AML-193 (cell line): ENCODE measurements at regions not wholly inside any gene's neighbourhood (a gene's known extent, or its start where the extent isn't known, plus 50 kb on each side); places are given as distances from the start of the nearest gene placed in this dataset.

Experiments
- DNase-seq, 2 experiments: peaks; one replicate each; lab custom pipeline; 2025; lab: John Stamatoyannopoulos, UW

DNA sequence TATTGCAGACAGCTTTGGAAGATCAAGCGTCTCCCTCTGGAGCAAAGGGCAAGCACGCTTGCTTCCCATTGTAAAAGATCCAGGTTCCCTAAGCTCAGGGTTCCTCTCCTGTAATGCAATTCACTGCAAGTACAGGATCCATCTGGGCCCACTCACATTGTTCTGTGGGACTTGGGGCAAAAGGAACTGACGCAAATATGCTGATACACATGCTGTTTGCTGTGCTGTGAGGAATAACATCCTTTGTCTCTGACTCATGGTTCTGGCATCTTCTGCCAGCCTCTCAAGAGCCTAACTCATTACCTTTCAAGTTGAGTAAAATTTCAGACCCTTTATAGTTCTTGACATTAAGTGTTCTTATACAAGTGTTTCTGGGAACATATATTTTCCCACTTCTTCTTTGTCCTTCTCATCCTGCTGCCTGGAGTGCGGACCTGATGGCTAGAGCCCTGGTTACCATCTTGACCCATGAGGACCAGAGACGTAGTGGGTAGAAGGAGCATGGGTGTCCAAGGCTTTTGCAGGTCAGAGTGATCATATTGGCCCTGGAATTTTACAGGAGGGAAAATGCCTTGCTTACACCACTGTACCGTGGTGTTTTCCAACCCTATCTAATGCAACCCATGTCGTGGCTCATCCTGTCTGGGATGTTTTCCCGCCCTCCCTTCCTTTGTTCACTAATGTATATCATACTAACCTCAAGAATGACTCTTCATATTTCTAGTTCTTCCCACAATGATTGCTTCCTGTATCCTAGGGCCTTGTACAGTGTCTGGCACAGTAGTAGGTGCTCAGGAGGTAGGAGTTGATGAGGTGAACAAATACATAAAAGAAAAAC is 145.7 kb upstream of the GLI2 start:
- DNase-seq, result no peak

DNA sequence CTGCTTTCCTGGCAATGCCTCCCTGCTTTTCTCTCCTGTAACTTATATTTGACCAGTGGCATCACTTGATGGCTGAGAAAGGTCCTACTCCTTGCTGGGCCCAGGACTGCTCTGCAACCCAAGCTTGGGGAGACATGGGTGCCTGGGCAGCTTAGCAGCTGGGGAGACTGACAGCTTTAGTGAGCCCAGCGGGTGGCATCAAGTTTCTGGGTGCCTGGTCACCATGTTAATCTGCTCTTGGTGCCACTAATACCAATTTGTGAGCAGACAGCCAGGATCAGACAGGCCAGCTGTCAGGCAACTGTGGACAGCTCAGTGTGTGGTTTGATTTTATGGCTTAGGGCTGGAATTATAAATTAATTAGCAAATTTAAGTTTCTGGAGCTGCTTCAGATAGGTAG is 144.8 kb upstream of the GLI2 start:
- DNase-seq, result no peak

DNA sequence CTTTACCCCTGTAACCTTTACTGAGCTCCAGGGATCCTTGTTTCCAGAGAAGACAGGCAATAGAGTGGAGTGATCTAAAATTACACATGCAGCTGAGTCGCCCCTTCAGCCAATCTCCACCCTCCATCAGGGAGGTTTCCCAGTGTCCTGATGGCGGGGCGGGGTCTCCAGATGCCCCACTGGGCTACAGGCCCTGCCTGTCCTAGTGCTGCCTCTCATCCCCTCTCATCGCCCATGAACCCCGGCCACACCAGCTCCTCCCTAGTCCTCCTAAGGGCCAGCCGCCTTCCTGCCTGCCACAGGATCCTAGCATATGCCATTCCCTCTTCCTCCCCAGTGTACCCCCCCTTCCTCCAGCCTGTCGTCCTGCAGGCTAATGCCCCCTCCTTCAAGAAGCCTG is 144.1 kb upstream of the GLI2 start:
- DNase-seq, result no peak

DNA sequence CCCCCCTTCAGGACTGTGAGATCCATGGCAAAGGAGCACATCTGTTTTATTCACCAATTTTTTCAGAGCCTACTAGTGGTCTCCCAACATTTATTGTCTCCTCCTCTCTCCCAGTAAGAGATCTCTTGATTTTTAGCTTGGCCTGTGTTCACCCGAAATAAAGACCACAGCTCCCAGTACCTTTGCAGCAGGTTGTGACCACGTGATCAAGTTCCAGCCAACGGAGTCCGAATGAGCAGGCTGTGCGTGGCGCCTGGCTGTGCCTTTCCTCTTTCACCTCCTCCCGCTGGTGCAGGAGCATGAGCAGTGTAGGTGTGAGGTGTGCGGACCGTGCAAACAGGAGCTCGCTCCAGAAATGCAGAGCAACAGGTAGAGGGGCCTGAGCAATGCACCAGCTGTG is 143.6 kb upstream of the GLI2 start:
- no peak for DNase-seq

DNA sequence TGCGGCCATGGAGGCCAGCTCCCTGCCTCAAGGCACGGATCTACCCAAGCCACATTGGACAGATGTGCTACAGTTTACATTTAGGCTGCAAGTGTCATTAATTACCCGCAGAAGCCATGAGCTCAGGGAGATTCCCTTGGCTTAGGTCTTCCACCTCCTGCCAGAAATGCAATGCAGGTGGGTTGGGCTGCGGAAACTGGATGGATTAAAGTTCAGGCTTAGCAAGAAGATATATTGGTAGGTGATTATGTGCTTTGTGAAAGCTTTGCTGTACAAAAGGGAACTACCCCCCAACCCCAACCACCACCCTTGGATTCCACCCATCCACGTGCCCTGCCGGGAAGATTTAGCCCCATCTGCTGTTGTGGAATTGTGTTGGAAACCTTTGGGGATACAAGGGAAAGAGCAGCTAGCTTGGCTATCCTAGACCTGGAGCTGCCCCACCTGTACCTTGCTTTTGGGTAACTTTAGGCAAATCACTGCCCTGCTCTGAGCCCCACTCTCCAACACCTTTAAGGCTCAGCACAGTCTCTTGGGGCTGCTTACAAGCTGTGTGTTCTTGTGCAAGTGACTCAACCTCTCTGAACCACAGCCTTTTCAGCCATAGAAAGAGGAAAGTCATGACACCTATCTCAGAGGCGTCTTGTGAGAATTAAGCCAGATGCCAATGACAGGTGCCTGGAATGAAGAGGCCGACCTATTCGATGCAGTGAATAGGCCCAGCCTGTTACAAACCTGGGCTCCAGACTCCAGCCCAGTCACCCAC is 141.6 kb upstream of the GLI2 start:
- DNase-seq, result no peak

DNA sequence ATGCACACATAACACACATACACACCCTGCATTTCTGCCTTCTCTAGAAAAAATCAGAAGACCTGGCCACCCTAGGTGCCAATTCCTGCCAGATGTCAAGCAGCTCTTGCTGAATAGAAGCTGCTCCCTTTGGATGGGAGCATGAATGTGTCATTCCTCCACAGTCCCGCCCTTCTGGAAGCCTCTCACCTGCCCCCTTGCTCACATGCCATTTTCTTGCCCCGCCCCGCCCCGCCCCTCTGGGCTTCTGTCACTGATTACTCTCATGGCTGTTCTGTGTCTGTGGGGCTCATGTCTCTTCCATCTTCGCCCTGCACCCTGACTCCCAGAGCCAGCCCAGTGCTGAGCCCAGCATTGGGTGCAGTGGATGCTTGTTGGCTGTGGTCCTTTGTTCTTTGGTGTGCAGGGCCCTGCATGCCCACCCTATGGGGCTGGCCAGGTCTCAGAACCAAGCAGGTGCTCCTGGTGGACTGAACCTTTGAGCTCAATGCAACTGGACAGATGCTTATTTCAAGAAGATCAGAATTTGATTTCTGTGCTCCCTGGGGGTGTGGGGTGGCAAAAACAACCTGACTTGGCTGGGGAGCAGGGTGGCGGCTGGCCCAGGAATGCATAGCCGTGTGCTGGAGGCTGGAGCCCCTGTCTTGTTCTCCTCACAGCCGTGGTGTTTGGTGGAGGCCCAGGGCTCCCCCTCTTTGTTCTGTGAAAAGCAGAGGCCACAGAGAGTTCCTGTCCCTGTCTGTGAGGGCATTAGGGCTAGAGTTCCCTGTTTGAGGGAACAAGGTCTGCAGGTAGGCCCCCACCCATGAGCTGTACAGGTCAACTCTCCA is 140.6 kb upstream of the GLI2 start:
- DNase-seq, result no peak

DNA sequence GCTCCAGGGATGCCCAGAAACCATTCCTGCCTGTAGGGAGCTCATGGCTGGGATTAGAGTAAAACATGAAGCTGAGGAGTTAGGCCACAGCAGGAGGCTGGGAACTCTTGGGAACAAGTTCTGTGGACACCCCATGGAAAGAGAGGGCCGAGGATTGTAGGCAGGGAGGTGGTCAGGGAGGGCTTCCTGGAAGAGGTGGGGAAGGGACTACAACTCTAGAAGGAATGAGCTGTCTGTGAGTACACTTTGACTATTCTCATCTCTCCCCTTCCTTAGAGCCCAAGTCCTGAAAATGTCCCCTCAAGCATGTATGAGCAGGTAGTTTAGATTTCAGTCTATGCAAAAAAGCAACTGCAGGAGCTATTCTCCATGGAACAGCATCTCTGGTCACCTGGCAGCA is 139.9 kb upstream of the GLI2 start:
- no peak for DNase-seq

DNA sequence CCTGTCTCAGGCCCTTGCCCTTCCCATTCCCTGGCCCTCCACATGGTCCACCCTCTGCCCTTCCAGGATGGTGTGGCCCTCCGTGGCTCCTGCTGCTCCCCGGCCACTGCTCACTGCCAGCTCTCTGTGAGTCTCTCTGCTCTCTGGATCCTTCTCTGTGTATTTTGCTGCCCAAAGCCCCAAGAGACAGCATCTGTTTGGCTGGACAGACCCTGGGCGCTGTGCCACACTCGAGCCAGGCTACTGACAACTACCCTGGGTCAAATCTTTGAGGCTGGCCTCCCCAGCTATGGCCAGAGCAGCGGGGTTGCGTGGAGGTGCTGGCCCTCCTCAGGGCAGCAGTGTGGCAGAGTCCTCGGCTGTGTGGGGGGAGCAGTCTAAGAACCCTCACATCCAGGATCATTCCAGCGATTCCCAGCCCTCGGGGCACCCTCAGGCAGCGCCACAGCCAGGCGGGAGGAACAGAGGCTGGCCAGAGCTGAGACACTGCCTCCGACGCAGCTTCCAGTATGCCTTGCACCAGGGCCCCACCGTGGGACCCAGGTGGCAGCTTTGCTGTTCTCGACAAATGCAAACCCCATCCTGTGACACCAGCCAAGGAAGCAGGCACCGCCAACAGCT is 139.4 kb upstream of the GLI2 start:
- no peak for DNase-seq

DNA sequence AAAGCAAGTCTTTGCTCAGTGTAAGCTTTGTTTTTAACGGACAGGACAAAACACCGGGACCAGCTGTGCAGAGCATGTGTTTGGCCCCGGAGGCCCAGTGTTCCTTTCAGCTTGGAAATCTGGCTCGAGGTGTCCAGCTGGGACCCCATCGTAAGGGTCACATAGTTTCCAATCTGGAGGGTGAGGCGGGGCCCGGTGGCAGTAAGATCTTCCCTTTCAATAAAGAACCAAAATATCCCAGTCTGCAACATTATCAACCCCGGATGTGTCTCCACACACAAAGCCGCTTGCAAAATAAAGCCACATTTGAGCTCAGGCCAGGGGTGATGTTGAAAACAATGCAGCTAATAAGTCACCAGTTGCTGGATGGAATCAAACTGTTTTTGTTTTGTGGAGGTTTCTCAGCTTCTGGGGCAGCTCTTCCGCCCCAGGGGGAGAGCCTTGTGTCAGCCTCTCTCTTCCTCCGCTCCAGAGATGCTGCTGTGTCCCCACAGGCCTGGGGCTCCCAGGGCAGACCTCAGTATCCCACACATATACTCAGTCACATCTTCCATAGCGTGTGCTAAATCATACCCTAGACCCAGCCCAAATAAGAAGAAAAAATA is 138.6 kb upstream of the GLI2 start:
- DNase-seq, result no peak

DNA sequence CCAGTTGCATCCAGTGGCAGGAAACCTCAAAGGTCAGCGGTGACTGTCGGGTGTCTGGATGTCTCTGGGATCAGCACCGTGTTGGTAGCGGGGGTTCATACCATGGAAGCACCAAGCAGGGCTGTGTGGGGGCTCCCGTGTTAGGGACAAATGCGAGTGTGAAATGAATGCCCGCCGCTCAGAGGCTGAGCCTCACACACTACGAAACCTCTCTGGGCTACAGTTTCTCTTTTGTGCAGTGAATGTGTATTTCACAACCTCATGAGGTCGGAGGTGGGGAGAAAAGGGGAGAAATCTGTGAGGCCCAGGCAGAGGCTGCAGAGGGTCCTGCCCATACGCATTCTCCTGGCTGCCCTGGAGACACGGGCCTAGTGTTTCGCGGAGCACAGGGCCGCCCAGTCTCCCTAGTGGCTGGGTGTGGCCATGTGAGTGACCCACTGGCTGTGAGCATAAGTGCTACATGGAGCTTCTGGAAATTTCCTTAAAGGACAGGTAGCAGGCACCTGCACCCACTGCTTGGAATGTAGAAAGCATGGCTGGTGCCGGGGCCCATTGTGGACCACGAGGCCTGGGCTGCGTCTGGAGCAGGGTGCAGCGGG is 138.0 kb upstream of the GLI2 start:
- DNase-seq, result no peak

DNA sequence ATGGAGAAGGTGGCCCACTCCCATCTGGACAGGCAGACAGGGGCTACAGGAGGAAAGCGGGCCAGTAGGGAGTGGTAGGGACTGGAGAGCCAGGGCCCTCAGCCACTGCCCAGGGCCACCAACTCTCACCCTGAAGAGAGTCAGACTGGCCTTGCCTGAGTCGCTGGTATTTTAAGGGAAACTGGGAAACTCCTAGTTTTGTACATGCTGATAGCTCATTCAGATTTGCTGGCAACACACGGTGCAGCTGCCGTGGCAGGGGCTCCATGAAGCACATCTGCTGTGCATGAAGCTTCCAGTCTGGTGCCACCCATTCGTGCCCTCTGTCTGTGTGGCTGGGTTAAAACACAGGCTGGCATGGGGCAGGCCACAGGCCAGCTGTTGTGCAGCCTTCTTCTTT is 137.3 kb upstream of the GLI2 start:
- no peak for DNase-seq

DNA sequence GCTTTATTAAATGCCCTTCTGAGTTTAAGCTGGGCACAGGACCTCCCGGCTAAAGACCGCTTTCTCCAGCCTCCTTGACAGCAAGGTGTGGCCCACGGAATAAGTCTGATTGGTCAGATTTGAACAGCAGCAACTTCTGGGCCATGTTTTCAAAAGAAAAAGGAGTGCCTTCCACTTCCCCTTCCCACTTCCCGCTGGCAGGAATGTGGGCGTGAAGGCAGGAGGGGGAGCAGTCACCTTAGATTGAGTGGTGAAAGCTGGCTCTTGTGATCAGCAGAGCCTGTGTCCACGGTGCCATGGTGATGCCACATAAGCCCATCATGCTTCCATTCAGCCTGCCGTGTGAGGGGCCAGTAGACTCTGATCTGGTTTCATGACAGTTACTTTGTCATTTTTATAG is 136.6 kb upstream of the GLI2 start:
- no peak for DNase-seq

DNA sequence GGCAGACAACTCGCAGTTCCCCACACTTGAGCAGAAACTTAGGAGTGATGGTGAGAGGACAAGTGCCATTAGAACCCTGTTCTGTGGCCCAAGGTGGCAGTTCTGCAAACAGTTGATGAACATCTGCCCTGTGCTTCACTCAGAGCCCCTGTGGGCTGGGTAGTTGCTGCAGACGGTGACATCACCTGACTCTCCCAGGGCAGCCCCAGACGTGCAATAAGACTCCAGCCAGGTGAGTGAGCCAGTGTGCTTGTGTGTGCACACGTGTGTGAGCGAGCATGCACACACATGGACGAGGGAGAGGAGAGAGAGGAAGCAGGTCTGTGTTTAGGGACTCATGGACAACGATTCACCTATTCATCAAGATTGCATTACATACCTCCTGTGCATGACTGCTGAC is 136.0 kb upstream of the GLI2 start:
- DNase-seq, result no peak

DNA sequence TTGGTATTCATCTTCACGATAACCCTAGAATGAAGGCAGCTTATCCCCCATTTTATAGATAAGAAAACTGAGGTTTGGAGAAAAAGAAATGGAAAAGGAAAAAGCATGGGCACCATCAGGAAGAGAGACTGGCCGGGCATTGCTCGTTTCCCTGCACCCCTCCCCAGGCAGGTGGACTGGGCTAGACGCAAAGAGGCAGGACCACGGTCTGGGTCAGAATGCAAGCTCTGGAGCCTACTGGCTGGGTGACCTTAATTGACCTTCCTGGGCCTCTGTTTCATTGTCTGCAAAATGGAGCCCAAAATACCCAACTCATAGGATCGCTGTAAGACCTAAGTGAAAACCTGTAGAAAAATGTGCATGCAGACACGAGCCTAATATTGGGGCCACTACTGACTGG is 135.3 kb upstream of the GLI2 start:
- DNase-seq, result no peak

DNA sequence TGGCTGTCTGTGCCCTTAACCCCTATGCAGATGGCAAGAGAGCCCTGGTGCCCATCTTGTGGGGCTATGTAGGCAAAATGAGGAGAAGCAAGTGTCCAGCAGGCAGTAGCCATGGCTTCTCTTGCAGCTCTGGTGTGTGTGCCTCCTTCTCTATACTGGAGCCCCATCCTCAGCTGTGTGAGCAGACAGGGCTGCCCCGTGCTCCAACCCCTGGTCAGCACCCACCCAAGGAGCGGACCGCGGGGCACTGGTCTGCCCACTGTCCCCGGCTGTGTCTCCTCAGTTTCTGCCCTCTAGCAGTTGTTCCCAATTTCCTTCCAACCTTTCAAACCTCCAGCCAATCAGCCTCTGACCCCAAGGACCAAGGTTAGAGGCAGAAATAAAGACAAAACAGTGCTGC is 134.9 kb upstream of the GLI2 start:
- DNase-seq, result no peak

DNA sequence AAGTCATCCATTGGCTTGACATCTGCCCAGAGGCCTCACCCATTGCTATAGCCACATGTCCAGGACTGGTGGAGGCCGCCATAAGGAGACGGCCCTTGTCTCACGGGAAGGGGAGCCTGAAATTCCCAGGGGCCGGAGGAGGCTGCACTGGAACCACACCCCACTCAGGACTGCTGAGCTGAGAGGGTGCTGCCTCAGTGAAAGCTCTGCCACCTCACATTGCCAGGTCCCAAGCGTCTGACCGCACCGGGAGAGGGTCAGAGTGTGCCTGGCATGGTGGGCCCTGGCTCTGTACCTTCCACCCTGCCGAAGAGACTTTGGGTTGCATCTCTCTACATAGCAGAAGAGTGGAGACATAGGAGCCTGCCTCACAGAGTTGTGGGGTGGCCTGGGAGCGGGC is 134.1 kb upstream of the GLI2 start:
- DNase-seq, result no peak

DNA sequence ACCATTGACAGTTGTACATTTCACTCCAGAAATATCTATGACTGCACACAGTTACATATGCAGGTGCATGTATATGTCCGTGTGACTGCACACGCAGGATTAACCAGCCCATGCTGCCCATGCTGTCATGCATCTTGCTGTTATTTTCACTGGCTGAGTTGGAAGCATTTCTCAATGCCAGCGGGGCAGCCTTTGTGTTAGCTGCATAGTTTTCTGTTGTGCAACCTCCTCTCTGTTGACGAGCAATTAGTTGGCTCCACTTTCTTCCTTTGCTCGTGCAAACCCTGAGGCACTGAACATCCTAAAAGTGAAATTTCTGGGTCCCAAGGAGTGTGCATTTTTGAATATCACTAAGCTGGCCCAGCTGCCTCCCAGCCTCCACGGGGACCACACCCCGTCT is 133.4 kb upstream of the GLI2 start:
- no peak for DNase-seq

DNA sequence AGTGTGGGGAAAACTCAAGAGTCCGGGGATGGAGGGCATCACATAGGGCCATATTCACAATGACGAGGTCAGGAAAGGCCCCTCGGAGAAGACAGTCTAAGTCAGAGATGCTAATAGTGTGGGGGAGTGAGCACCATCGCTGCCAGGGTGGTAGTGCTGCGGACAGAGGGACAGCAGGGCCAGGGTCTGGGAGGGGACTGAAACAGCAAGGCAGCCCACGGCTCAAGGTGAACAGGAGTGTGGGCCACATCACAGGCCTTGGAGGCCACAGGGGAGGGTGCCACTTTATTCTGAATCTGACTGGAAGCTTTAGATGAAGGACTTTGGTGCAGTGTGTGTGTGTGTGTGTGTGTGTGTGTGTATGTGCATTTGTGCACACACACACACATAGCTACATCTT is 130.9 kb upstream of the GLI2 start:
- no peak for DNase-seq

DNA sequence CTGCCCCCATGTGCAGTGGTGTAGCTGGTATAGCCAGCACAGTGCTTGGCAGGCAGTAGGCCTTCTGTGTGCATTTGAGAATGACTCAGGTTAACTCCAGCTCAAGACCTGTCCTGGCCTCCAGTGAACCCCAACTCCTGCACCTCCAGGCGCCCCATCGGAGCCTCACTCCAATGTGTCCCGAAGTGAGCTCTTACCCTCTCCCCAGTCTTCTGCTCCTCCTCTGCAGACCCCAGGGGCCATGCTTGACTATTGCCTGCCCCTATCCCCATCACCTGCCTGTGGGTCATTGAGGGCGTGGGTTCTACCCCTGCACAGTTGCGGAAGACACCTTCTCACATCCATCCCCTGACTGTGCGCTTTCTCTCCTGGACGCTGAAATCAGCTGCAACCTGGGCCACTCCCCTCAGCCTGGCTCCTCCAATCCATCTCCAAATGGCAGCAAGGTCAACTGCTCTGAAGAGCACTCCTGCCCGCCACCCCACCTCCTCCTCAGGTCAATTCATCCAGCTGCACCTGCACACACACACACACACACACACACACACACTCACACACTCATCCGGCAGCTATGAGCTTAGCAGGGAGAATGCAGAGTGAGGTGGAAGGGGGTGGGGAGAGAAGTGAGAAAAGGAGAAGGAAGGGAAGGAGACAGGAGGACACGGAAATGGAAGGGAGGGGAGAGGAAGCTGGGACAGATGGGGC is 130.3 kb upstream of the GLI2 start:
- no peak for DNase-seq

DNA sequence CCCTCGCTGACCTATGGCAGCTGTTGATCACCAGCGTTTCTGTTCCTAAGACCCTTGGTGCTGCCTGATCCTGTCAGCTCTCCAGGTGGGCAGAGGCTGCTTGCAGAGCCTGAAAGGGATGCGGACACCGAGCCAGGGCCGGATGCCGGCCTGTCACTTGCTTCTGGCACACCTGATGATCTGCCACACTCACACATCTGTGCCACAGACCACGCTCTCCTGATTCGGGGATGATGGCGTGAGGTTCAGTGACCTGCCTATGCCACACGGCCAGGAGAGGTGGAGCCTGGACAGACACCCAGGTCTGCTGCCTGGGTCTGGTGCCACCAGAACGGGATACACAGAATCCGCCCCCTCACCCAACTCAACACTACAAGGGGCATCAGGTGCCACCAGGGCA is 129.4 kb upstream of the GLI2 start:
- no peak for DNase-seq

DNA sequence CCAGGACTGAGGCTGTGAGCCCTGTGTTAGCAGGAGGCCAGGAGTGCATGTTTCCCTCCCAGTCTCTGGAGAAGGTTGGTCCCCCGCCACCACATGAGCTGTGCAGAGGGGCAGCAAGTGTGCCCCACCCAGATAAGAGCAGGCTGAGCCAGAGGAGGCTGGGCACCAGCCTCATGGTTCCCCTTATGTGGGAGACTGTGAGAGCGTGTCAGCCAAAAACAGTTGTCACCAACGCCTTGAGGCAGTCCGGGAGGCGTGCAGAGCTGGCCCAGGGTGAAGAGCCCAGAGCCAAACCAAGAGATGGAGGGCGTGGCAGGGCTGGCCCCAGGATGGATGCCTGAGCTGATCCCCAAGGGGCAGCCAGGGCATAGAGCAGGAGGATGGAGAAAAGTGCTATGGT is 128.7 kb upstream of the GLI2 start:
- no peak for DNase-seq
